ENCODE measurements at regions not wholly inside any gene's neighbourhood (a gene's known extent, or its start where the extent isn't known, plus 50 kb on each side); places are given as distances from the start of the nearest gene placed in this dataset.

DNA sequence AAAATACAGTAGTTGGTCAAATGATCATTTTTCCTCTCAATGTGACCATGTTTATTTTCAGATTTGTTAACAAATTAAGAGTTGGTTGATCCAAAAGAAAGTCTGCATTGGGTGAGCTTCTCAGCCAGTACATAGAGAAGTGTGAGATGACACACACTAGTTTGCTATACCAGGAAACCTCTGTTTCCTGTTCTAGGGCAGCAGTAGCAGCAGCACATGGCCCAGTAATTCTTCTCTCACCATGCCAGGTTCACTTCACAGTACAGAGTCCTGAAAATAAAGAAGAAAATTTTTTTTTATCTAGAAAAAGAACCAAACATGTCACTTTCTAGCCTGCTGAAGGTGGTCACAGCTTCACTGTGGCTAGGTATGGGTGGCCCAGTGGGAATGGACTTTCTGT is 250.2 kb upstream of the OR4E1 start (continued):
- no peak for TF ChIP-seq NANOG (IDR thresholded peaks at IDR 0.05; ENCODE audit: insufficient read depth, low read depth, low read length, poor library complexity, severe bottlenecking)
- TF ChIP-seq KDM1A (IDR thresholded peaks at IDR 0.05; ENCODE audit: borderline replicate concordance, low read length): no peak
- TF ChIP-seq CTBP2 (IDR thresholded peaks at IDR 0.05; ENCODE audit: borderline replicate concordance, insufficient read depth, insufficient read length, low read length): no peak
- no peak for TF ChIP-seq YY1 (IDR thresholded peaks at IDR 0.05; ENCODE audit: low read depth, low read length)
- TF ChIP-seq RAD21 (IDR thresholded peaks at IDR 0.05 in 1 of 2, conservative IDR thresholded peaks at IDR 0.05 in 1 of 2; ENCODE audit: low read depth in 2 of 2, low read length in 2 of 2): no peak
- TF ChIP-seq, protein P1, sequence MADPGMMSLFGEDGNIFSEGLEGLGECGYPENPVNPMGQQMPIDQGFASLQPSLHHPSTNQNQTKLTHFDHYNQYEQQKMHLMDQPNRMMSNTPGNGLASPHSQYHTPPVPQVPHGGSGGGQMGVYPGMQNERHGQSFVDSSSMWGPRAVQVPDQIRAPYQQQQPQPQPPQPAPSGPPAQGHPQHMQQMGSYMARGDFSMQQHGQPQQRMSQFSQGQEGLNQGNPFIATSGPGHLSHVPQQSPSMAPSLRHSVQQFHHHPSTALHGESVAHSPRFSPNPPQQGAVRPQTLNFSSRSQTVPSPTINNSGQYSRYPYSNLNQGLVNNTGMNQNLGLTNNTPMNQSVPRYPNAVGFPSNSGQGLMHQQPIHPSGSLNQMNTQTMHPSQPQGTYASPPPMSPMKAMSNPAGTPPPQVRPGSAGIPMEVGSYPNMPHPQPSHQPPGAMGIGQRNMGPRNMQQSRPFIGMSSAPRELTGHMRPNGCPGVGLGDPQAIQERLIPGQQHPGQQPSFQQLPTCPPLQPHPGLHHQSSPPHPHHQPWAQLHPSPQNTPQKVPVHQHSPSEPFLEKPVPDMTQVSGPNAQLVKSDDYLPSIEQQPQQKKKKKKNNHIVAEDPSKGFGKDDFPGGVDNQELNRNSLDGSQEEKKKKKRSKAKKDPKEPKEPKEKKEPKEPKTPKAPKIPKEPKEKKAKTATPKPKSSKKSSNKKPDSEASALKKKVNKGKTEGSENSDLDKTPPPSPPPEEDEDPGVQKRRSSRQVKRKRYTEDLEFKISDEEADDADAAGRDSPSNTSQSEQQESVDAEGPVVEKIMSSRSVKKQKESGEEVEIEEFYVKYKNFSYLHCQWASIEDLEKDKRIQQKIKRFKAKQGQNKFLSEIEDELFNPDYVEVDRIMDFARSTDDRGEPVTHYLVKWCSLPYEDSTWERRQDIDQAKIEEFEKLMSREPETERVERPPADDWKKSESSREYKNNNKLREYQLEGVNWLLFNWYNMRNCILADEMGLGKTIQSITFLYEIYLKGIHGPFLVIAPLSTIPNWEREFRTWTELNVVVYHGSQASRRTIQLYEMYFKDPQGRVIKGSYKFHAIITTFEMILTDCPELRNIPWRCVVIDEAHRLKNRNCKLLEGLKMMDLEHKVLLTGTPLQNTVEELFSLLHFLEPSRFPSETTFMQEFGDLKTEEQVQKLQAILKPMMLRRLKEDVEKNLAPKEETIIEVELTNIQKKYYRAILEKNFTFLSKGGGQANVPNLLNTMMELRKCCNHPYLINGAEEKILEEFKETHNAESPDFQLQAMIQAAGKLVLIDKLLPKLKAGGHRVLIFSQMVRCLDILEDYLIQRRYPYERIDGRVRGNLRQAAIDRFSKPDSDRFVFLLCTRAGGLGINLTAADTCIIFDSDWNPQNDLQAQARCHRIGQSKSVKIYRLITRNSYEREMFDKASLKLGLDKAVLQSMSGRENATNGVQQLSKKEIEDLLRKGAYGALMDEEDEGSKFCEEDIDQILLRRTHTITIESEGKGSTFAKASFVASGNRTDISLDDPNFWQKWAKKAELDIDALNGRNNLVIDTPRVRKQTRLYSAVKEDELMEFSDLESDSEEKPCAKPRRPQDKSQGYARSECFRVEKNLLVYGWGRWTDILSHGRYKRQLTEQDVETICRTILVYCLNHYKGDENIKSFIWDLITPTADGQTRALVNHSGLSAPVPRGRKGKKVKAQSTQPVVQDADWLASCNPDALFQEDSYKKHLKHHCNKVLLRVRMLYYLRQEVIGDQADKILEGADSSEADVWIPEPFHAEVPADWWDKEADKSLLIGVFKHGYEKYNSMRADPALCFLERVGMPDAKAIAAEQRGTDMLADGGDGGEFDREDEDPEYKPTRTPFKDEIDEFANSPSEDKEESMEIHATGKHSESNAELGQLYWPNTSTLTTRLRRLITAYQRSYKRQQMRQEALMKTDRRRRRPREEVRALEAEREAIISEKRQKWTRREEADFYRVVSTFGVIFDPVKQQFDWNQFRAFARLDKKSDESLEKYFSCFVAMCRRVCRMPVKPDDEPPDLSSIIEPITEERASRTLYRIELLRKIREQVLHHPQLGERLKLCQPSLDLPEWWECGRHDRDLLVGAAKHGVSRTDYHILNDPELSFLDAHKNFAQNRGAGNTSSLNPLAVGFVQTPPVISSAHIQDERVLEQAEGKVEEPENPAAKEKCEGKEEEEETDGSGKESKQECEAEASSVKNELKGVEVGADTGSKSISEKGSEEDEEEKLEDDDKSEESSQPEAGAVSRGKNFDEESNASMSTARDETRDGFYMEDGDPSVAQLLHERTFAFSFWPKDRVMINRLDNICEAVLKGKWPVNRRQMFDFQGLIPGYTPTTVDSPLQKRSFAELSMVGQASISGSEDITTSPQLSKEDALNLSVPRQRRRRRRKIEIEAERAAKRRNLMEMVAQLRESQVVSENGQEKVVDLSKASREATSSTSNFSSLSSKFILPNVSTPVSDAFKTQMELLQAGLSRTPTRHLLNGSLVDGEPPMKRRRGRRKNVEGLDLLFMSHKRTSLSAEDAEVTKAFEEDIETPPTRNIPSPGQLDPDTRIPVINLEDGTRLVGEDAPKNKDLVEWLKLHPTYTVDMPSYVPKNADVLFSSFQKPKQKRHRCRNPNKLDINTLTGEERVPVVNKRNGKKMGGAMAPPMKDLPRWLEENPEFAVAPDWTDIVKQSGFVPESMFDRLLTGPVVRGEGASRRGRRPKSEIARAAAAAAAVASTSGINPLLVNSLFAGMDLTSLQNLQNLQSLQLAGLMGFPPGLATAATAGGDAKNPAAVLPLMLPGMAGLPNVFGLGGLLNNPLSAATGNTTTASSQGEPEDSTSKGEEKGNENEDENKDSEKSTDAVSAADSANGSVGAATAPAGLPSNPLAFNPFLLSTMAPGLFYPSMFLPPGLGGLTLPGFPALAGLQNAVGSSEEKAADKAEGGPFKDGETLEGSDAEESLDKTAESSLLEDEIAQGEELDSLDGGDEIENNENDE (IDR thresholded peaks at IDR 0.05; ENCODE audit: insufficient replicate concordance, low read length): no peak
- no peak for TF ChIP-seq JUND (IDR thresholded peaks at IDR 0.05; ENCODE audit: low read length)
